Stimulated activated naive CD8-positive, alpha-beta T cell treated with anti-CD3 and anti-CD28 coated beads, Interleukin-15, amount 100 ng/mL, for 72 hours (primary cell): ENCODE measurements at regions not wholly inside any gene's neighbourhood (a gene's known extent, or its start where the extent isn't known, plus 50 kb on each side); places are given as distances from the start of the nearest gene placed in this dataset.
"Not testable (repeated sequence)": the region's sequence is repeated elsewhere in the genome, so short reads cannot be mapped to it uniquely, and the experiment has no call there.

Experiments
- ATAC-seq: fragments of 150-1000 bp; cut with Tn5 transposase; 2 replicates; pipeline ENCODE4 v1.10.0; 2021; ENCODE audit warnings: mild to moderate bottlenecking, moderate library complexity
- DNase-seq, 2 donors: peaks; one replicate each; pipeline ENCODE4 v3.0.0; 2021 to 2022
- H3K27ac Mint-ChIP-seq, 2 donors: one replicate each; pipeline ENCODE4 v1.8.0; 2022; ENCODE audit warnings: mild to moderate bottlenecking in 2 of 2, mixed read lengths in 2 of 2, moderate library complexity in 2 of 2
- H3K27me3 Mint-ChIP-seq: one replicate; pipeline ENCODE4 v1.8.0; 2022; ENCODE audit warnings: mixed read lengths
- H3K4me1 Mint-ChIP-seq: one replicate; pipeline ENCODE4 v1.8.0; 2022; ENCODE audit warnings: mild to moderate bottlenecking, mixed read lengths
- H3K4me3 Mint-ChIP-seq, 2 donors: one replicate each; pipeline ENCODE4 v1.8.0; 2022; ENCODE audit warnings: mild to moderate bottlenecking in 2 of 2, mixed read lengths in 2 of 2, moderate library complexity in 1 of 2
- H3K9me3 Mint-ChIP-seq, 2 donors: one replicate each; pipeline ENCODE4 v1.8.0; 2022; ENCODE audit warnings: mixed read lengths in 2 of 2

DNA sequence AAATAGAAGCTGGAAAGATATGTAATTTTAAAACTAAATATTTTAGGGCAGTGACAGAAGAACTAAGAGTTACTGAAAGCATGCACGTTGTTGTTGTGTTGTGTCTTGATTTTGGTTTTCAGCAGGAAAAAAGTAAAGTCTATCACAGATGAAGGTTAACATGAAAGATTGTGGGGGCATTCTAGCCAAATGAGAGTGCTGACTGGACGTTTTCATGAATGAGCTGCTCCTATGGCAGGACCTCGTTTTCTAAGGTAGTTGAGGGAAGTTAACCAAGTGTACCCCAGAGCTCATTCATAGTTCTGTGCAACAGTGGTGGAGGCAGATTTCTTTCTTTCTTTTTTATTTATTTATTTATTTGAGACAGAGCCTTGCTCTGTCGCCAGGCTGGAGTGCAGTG, 194.6 kb upstream of the IRS2 start:
- Mint-ChIP-seq H3K27me3 (peaks cover 13% of the 10 kb centered on the region), H3K4me1 (no peaks in the 10 kb centered on the region), H3K27ac (no peak overlapping the region), H3K4me3 (no peak overlapping the region), H3K9me3 (no peaks in the 10 kb centered on the region)
- DNase-seq, result no peak
- no peak for ATAC-seq

DNA sequence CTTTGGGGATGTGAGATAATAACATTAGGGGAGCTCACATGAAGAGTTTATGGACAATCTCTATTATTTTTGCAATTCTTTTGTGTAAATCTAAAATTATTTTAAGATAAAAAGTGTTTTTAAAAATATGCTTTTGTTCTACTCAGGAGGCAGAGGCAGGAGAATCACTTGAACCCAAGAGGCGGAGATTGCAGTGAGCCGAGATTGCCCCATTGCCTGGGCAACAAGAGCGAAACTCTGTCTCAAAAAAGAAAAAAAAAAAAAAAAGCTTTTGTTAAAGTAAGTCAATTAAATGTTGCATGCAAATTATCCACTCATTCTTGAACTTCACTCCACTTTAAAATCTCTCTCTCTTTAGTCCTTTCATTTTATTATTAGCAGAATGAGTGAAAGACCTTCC, 193.3 kb upstream of the IRS2 start:
- DNase-seq, ATAC-seq, H3K9me3 Mint-ChIP-seq, H3K4me1 Mint-ChIP-seq, H3K27ac Mint-ChIP-seq, H3K4me3 Mint-ChIP-seq: not testable (repeated sequence)
- peaks cover 25% of the 10 kb centered on the region for H3K27me3 Mint-ChIP-seq

DNA sequence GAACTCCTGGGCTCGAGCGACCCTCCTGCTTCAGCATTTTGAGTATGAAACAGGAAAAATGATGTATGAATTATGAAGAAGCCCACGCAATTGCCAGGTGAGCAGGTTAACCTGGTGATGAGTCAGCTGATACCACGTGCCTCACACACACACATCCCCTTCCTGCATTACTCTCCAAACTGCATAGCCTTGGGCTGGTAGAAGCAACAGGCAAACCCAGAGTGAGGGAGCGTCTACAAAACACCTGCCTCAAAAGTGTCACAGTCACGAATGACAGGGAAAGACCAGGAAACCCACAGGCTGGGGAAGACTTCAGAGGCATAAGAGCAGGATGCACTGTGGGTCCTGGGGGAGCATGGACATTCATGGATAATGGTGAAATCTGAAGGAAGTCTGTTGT, 192.8 kb upstream of the IRS2 start:
- H3K4me3 Mint-ChIP-seq, result no peak overlapping the region
- no peaks in the 10 kb centered on the region for H3K4me1 Mint-ChIP-seq
- DNase-seq (no peak), ATAC-seq (no peak)
- H3K27ac Mint-ChIP-seq, result no peak overlapping the region
- no peaks in the 10 kb centered on the region for H3K9me3 Mint-ChIP-seq
- peaks cover 25% of the 10 kb centered on the region for H3K27me3 Mint-ChIP-seq

DNA sequence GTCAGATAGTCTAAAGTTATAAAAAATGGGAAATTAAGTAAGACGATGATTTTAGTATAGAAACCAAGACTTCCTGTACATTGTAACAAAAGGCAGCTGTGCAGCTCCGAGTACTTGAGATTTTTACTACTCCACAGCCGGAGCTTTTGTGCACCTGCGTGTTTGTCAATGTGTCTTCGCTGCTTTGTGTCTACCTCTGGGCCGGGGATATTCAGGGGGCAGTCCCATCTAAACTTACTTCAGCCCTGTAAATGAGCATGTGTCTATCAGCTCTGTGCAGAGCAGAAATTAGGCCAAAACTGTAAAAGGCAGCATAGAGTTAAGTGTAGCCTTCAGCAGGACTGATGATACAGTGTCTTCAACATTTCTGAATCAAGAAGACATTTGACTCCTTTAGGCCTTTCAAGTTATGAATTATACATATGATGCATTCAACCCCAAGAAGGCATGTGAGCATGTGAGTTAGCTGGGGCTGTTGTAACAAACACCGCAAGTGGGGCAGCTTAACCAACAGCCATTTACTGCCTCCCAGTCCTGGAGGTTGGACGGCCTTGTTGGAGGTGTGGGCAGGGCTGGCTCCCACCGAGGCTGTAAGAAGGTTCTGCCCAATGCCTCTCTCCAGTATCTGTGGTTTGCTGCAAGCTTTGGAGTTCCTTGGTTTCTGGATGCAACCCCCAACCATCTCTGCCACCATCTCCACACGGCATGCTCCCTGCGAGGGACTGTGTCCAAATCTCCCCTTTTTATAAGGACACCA, 191.0 kb upstream of the IRS2 start:
- no peak overlapping the region for H3K4me3 Mint-ChIP-seq

DNA sequence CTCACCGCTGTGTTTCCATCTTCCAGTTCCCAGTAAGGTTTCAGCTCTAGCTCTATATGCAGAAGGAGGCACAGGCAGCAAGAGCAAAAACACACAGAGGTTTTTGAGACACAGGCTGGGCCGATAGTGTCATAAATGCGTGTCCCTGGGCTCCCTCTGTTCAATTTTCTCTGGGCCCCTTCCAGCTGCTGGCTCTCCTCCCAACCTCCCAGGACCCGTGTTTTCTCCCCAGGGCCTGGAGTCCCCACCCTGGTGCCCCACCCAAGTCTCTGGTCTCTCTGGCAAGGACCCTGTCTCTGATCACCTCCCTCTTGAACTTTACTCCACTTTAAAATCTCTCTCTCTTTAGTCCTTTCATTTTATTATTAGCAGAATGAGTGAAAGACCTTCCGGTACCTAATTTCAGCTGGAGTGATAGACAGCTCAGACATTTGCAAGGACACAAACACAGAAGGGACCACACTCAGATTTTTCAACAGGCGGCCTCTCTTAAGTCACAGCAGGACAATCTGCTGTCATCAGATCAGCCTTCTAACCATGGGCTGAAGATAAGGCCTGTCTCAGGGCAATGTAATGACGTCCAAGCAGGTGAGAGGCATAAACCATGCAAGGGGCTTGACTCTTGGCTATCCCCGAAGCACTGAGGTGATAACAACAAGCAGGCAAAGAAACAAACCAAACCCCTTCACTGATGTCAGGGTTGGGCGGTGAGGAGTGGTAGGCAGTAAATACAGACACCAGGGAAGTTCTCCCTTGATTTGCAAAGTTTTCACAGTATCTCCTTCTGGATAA, 190.0 kb upstream of the IRS2 start:
- Mint-ChIP-seq H3K27ac (no peak overlapping the region), H3K27me3 (peaks cover 36% of the 10 kb centered on the region), H3K4me1 (no peaks in the 10 kb centered on the region), H3K4me3 (no peak overlapping the region), H3K9me3 (no peaks in the 10 kb centered on the region)
- no peak for ATAC-seq
- no peak for DNase-seq

More for the DNA sequence above, 191.0 kb upstream of the IRS2 start:
- Mint-ChIP-seq H3K9me3 (no peaks in the 10 kb centered on the region), H3K27ac (no peak overlapping the region), H3K27me3 (peaks cover 36% of the 10 kb centered on the region), H3K4me1 (no peaks in the 10 kb centered on the region)
- DNase-seq, result no peak
- ATAC-seq, result no peak

DNA sequence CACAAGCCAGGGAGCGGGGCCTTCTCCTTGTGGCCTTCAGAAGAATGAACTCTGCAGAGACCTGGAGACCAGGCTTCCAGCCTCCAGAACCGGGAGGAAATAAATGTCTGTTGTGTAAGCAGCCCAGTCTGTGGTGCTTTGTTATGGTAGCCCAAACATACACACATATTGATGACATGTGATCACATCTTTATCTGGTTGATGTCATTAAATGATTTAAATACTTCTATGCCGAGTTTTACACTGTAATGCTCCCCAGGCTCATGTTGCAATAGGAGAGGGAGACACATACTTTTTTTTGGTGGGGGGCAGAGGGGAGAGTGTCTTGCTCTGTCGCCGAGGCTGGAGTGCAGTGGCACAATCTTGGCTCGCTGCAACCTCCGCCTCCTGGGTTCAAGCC, 188.0 kb upstream of the IRS2 start:
- ATAC-seq (no peak), DNase-seq (no peak)
- Mint-ChIP-seq H3K27me3 (peaks cover 36% of the 10 kb centered on the region), H3K4me1 (no peaks in the 10 kb centered on the region), H3K27ac (no peak overlapping the region), H3K4me3 (no peak overlapping the region), H3K9me3 (peaks cover 12 to 20% of the 10 kb centered on the region in 2 donors)

DNA sequence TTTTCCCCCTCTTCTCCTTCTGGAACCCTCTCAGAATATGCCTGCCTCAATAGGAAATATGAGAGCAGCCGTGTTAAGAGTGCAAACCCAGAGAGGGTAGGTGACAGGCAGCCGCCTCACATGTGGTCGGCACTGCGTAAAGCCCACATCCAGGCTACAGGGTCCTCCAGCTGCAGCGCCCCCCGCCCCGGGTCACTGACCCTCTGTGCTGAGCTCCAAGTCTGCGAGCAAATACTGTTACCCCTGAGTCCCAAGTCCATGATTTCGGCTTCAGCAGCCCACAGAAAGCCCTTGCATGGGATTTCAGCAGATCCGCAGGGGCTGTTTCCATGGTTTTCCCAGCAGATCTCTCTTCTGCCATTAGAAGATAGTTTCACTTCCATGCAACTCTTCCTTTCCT, 186.9 kb upstream of the IRS2 start:
- Mint-ChIP-seq H3K27me3 (peaks cover 36% of the 10 kb centered on the region), H3K4me1 (no peaks in the 10 kb centered on the region)

DNA sequence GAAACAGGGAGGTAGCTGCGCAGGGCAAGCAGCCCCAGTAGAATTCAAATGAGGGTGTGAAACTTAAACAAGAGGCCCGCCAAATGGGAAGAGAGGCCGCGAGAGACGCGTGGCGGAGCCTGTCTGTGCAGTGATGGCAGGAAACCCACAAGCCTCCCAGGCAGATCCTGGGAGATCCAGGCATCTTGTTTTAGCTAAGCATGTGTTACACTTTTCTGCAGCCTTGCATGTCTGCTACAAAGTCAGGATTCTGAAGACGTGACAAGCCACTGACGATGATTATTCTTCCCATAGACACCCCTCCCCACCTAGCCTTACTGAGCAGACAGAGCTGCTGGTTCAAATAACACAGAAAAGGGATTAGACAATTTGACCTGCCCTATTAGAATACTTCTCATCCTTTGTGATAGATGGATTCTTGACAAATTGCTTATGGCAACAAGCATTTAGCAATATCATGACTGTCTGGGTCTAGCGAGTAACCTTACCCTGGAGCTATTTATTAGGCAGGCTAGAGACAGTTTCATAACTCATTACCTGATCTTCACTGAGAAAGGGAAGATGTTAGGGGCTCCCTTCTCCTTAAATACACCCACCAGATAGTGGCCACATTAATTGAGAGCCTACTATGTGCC, 185.2 kb upstream of the IRS2 start:
- DNase-seq, result no peak
- H3K27me3 Mint-ChIP-seq, result peaks cover 29% of the 10 kb centered on the region
- no peaks in the 10 kb centered on the region for H3K4me1 Mint-ChIP-seq
- no peak overlapping the region for H3K4me3 Mint-ChIP-seq
- H3K9me3 Mint-ChIP-seq, result peaks cover 20 to 32% of the 10 kb centered on the region in 2 donors
- ATAC-seq, result no peak
- H3K27ac Mint-ChIP-seq, result no peak overlapping the region

More for the DNA sequence above, 186.9 kb upstream of the IRS2 start:
- no peak for ATAC-seq
- no peak for DNase-seq
- Mint-ChIP-seq H3K9me3 (peaks cover 20 to 30% of the 10 kb centered on the region in 2 donors), H3K4me3 (no peak overlapping the region), H3K27ac (no peak overlapping the region)

DNA sequence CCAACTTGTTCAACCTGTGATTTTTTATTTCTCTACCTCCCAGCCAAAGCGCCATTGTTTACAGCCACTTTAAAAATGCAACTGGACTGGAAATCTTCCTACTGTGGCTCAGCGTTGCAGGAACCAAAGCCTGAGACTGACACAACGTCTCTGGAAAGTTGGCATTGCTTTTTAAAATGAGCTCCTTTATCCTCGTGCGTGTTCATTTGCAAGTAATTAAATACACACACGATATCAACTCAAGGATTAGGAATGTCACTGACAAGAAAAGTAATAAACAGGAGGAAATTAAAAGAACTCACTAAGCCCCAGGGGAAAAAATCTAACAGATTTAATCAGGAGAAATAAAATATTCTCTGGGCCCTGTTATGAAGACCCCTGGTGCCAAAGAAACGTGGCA, 184.6 kb upstream of the IRS2 start:
- Mint-ChIP-seq H3K27me3 (peaks cover 23% of the 10 kb centered on the region), H3K4me3 (no peak overlapping the region), H3K9me3 (peaks cover 20 to 32% of the 10 kb centered on the region in 2 donors), H3K4me1 (no peaks in the 10 kb centered on the region), H3K27ac (no peak overlapping the region)
- DNase-seq (no peak), ATAC-seq (no peak)

DNA sequence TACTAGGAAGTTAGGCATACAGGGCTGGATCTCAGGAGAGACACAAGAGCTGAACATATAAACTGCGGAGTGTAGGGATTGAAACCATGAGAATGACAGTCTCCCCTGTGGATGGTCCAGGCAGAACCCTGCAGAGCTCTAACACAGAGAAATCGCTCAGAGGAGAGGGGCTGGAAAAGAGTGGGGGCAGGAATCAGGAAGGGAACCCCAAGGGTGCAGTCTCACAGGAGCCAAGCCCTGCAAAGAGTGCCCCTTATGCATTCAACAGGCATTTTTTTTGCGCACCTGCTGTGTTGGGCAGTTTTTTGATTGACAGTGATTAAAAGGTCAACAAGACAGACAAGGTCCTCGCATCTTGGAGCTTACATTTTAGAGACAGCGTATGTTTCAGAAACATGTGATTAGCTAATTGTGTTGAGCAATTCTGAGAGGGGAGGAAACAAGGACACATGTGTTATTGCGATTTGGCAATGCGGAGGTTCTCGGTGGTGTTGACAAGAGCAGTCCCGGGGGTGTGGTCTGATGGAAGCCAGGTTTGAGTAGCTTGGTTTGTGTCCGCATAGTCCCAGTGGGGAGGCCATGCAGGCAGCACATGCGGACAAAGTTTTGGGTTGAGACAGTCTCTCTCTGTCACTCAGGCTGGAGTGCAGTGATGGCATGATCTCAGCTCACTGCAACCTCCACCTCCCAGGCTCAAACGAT, 182.6 kb upstream of the IRS2 start:
- Mint-ChIP-seq H3K4me3 (no peak overlapping the region), H3K9me3 (peaks cover 20 to 32% of the 10 kb centered on the region in 2 donors), H3K27ac (no peak overlapping the region), H3K27me3 (peaks cover 11% of the 10 kb centered on the region), H3K4me1 (no peaks in the 10 kb centered on the region)
- ATAC-seq (no peak), DNase-seq (no peak)

DNA sequence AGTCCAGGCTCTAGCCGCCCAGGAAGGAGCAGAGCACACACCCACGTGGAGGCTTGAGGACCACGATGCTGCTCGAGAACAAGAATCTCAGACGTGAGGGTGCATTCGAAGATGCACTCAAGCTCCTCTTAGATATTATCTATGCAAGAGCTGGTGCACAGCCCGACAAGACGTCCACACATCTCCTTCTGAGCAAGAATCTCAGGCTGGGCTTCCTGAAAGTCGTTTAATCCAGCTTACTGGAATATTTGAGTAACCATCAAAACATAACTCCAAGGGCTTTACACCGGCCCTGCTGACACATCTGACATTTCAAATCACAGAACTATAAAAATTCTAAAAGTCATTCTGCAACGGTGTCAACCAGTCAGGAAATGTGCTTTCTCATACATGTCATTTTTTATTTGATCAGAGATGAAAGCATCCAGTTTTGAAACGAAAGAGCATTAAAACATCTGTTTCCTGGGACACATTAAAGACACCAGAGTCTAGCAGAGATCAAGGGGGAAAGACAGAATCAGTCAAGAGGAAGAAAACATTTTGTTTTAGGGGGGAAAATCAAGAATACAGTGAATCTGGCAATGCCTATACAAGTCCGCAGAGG, 177.7 kb upstream of the IRS2 start:
- peaks cover 9% of the 10 kb centered on the region for H3K27me3 Mint-ChIP-seq
- no peak overlapping the region for H3K4me3 Mint-ChIP-seq
- H3K4me1 Mint-ChIP-seq, result no peaks in the 10 kb centered on the region
- ATAC-seq, result no peak
- H3K9me3 Mint-ChIP-seq, result peaks cover 5 to 14% of the 10 kb centered on the region in 2 donors
- no peak overlapping the region for H3K27ac Mint-ChIP-seq
- DNase-seq, result no peak

DNA sequence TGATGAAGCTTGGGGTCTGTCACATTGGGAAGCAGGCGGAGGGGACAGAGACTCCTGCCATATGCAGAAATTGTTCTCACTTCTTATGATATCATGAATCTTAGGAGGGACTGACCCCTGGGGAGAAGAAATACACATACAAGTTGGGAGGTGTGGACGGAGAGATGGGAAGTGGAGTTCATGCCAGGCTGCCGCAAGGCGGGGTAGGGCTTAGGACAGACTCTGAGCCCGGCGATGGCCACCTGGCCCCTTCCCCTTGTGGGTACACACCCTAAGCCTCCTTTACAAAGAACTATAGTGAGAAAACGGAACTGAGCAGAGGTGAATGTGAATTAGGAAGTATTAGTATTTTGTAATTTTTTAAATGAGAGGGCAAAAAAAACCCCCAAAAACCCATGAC, 177.0 kb upstream of the IRS2 start:
- peaks cover 9% of the 10 kb centered on the region for H3K27me3 Mint-ChIP-seq
- no peak for ATAC-seq
- H3K27ac Mint-ChIP-seq, result no peak overlapping the region
- peaks cover 0 to 13% of the 10 kb centered on the region in 2 donors for H3K9me3 Mint-ChIP-seq
- no peak overlapping the region for H3K4me3 Mint-ChIP-seq
- no peak for DNase-seq
- no peaks in the 10 kb centered on the region for H3K4me1 Mint-ChIP-seq

DNA sequence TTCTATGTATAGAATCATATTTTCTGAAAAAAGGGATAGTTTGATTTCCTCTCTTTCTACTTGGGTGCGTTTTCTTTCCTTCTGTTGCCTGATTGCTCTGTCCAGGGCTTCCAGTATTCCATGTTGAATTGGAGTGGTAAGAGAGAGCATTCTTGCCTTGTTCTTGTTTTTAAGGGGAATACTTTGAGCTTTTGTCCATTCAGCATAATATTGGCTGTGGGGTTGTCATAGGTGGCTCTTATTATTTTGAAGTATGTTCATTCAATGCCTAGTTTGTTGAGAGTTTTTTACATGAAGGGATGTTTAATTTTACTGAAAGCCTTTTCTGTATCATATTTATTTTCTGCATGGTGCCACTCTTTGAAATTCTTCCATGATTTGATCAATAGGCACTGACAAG, 173.5 kb upstream of the IRS2 start:
- Mint-ChIP-seq H3K4me1 (no peaks in the 10 kb centered on the region), H3K27me3 (peaks cover 9% of the 10 kb centered on the region), H3K27ac (no peak overlapping the region), H3K9me3 (peaks cover 6 to 25% of the 10 kb centered on the region in 2 donors), H3K4me3 (no peak overlapping the region)
- no peak for DNase-seq
- no peak for ATAC-seq

DNA sequence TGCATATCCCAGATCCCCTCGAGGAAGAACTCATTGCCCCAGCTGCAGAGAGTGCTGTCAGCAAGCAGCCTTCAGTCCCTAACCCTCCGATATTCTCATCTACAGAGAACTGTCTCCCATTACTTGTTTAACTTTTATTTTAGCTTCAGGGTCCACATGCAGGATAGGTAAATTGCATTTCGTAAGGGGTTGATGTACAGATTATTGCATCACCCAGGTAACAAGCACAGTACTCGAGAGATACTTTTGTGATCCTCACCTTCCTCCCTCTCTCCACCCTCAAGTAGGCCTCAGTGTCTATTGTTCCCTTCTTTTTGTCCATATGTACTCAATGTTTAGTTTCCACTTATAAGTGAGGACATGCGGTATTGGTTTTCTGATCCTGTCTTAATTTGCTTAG, 171.5 kb upstream of the IRS2 start:
- H3K4me3 Mint-ChIP-seq, result no peak overlapping the region
- H3K27ac Mint-ChIP-seq, result no peak overlapping the region
- peaks cover 6 to 25% of the 10 kb centered on the region in 2 donors for H3K9me3 Mint-ChIP-seq
- no peaks in the 10 kb centered on the region for H3K4me1 Mint-ChIP-seq
- no peak for ATAC-seq
- H3K27me3 Mint-ChIP-seq, result no peaks in the 10 kb centered on the region
- no peak for DNase-seq

DNA sequence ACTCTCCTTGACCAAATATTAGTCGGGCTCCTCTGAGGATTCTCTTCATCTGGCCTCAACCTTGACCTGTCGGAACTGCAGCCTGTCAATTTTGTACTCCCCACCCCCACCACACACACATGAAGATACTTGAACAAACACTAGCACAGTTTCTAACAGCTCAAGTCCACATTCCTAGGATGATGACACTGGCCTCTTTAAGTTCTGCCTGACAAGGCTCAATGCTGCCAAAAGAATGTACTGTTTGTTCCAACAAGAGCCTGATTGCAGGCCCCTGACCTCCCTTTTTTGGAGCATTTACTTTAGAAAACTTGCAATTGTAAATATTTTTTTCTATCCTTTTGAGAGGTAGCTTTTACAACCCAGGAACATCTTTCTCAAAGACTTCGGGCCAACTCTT, 169.2 kb upstream of the IRS2 start:
- peaks cover 12 to 25% of the 10 kb centered on the region in 2 donors for H3K9me3 Mint-ChIP-seq
- DNase-seq (no peak), ATAC-seq (no peak)
- no peak overlapping the region for H3K4me3 Mint-ChIP-seq
- H3K4me1 Mint-ChIP-seq, result no peaks in the 10 kb centered on the region
- H3K27me3 Mint-ChIP-seq, result no peaks in the 10 kb centered on the region
- no peak overlapping the region for H3K27ac Mint-ChIP-seq
